Peyer's patch (tissue), 4 donors: ENCODE measurements at regions not wholly inside any gene's neighbourhood (a gene's known extent, or its start where the extent isn't known, plus 50 kb on each side); places are given as distances from the start of the nearest gene placed in this dataset.

Experiments
- CTCF ChIP-seq, 6 experiments: fragments of 450-650 bp in 4 of 6; fragments of 200-600 bp in 2 of 6; sonication (generic) in 1 of 6; IDR thresholded peaks; one replicate each; pipeline ENCODE4 v1.5.1; 2017 to 2019; ENCODE audit warnings: antibody characterized with exemption in 6 of 6, mild to moderate bottlenecking in 3 of 6, moderate library complexity in 1 of 6
- POLR2A ChIP-seq, 2 donors: fragments of 450-650 bp; IDR thresholded peaks; one replicate each; pipeline ENCODE4 v1.5.1; 2017; ENCODE audit warnings: antibody characterized with exemption in 2 of 2, mild to moderate bottlenecking in 2 of 2, moderate library complexity in 2 of 2

DNA sequence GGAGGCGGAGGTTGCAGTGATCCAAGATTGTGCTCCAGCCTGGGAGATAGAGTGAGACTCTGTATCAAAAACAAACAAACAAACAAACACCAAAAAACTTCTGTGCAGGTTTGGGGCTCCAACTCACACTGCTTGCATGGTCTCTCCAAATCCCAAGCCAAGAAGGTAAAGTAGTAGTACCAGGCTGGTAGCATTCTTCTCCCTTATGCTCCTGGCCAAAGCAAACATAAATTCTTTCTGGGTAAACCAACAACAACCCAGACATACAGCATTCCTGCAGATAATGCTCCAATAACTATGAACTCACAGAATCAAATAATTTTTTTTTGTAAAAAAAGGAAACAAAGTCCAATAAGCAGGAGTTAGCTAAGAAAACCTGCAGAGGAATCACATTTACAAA lies 57.8 kb upstream of the KLHL31 start:
- no peak for TF ChIP-seq CTCF (IDR thresholded peaks at IDR 0.05)
- TF ChIP-seq POLR2A (IDR thresholded peaks at IDR 0.05), result no peak
